HCT116 (cell line): ENCODE measurements at regions not wholly inside any gene's neighbourhood (a gene's known extent, or its start where the extent isn't known, plus 50 kb on each side); places are given as distances from the start of the nearest gene placed in this dataset.

Experiments
- ATAC-seq: fragments of 200-7000 bp; cut with Tn5 transposase; 2 replicates; pipeline ENCODE4 v1.9.1; 2020; ENCODE audit warnings: mild to moderate bottlenecking, moderate library complexity
- BruUV-seq: library from RNA; stranded (reverse); fragments of 400-500 nt; replicated peaks from 2 replicates; lab custom pipeline; 2021; lab: Mats Ljungman, UMichigan
- CTCF ChIA-PET: fragments of 300-600 bp; sonication (Branson Sonifier 250); formaldehyde crosslinking; loops from one replicate; lab custom pipeline; 2021; ENCODE audit warnings: antibody characterized with exemption; lab: Charles Lee
- POLR2A ChIA-PET: fragments of 300-600, 350-600 bp; sonication (Branson Sonifier 250); formaldehyde crosslinking; loops from one replicate; lab custom pipeline; 2021; ENCODE audit warnings: antibody characterized with exemption; lab: Charles Lee
- RAD21 ChIA-PET, 2 experiments: fragments of 300-600 bp; sonication (Branson Sonifier 250); formaldehyde crosslinking; loops; one replicate each; lab custom pipeline; 2023; ENCODE audit warnings: low total read pairs in 2 of 2; ENCODE audit not compliant: uncharacterized antibody in 2 of 2, unreplicated experiment in 2 of 2, low non-redundant PET in 1 of 2; lab: Charles Lee
- DNase-seq: peaks from one replicate; pipeline ENCODE4 v3.0.0-alpha.2; 2010; ENCODE audit warnings: low read depth, low spot score
- H2AFZ ChIP-seq: fragments of 200-600 bp; shearing (Covaris generic), sonication (generic); 2 replicates; pipeline ENCODE4 v1.6.1; 2017; ENCODE audit warnings: low read depth, mixed run types, mixed read lengths, antibody characterized with exemption, low read length; ENCODE audit not compliant: poor library complexity, severe bottlenecking
- H3K27ac ChIP-seq: 2 replicates; pipeline ENCODE4 v1.5.1; 2012; ENCODE audit warnings: low read depth, low read length
- H3K27me3 ChIP-seq: fragments of 200-600 bp; sonication (generic); 2 replicates; pipeline ENCODE4 v1.6.1; 2016; ENCODE audit warnings: mixed run types, low read length, mixed read lengths; ENCODE audit not compliant: insufficient read depth
- H3K36me3 ChIP-seq, 2 experiments: fragments of 200-500 bp in 1 of 2; fragments of 200-600 bp in 1 of 2; sonication (Bioruptor generic) in 1 of 2; sonication (generic) in 1 of 2; 2 replicates each; pipeline versions ENCODE4 v1.5.1 to v1.6.1; 2014 to 2016; ENCODE audit warnings: low read length in 2 of 2, inconsistent platforms in 1 of 2, mixed read lengths in 1 of 2, mixed run types in 1 of 2; ENCODE audit not compliant: insufficient read depth in 2 of 2, control insufficient read depth in 1 of 2
- H3K4me1 ChIP-seq, 2 experiments: fragments of 200-600 bp in 1 of 2; sonication (generic) in 1 of 2; 2 replicates each; pipeline versions ENCODE4 v1.5.1 to v1.6.1; 2012 to 2017; ENCODE audit warnings: low read length in 2 of 2, inconsistent platforms in 1 of 2, mild to moderate bottlenecking in 1 of 2, mixed read lengths in 1 of 2, mixed run types in 1 of 2, moderate library complexity in 1 of 2; ENCODE audit not compliant: insufficient read depth in 2 of 2, control insufficient read depth in 1 of 2
- H3K4me2 ChIP-seq: fragments of 200-600 bp; sonication (generic); 2 replicates; pipeline ENCODE4 v1.6.1; 2017; ENCODE audit warnings: mixed run types, low read length, mixed read lengths
- H3K4me3 ChIP-seq, 2 experiments: fragments of 200-600 bp in 1 of 2; sonication (generic) in 1 of 2; replicated peaks in 1 of 2; 2 replicates each; pipeline ENCODE4 v1.5.1; 2011 to 2016; ENCODE audit warnings: low read length in 2 of 2, control low read depth in 1 of 2, low read depth in 1 of 2, mild to moderate bottlenecking in 1 of 2, mixed read lengths in 1 of 2, mixed run types in 1 of 2
- H3K79me2 ChIP-seq: fragments of 200-600 bp; sonication (generic); 2 replicates; pipeline ENCODE4 v1.6.1; 2017; ENCODE audit warnings: mild to moderate bottlenecking, mixed run types, low read length, moderate library complexity, mixed read lengths; ENCODE audit not compliant: insufficient read depth
- H3K9ac ChIP-seq: fragments of 200-600 bp; sonication (generic); 2 replicates; pipeline ENCODE4 v1.6.1; 2016; ENCODE audit warnings: low read length, mixed read lengths
- H3K9me2 ChIP-seq: fragments of 200-600 bp; sonication (generic), shearing (Covaris generic); 2 replicates; pipeline ENCODE4 v1.6.1; 2017; ENCODE audit warnings: mixed run types, mild to moderate bottlenecking, moderate library complexity; ENCODE audit not compliant: insufficient read depth
- H3K9me3 ChIP-seq, 2 experiments: fragments of 200-500 bp in 1 of 2; fragments of 200-600 bp in 1 of 2; sonication (Bioruptor generic) in 1 of 2; sonication (generic) in 1 of 2; 2 replicates each; pipeline ENCODE4 v1.6.1; 2014 to 2017; ENCODE audit warnings: low read length in 2 of 2, mixed read lengths in 2 of 2, inconsistent platforms in 1 of 2, low read depth in 1 of 2, mild to moderate bottlenecking in 1 of 2, mixed run types in 1 of 2, moderate library complexity in 1 of 2; ENCODE audit not compliant: control insufficient read depth in 1 of 2, insufficient read depth in 1 of 2
- H4K20me1 ChIP-seq: fragments of 200-600 bp; sonication (generic), shearing (Covaris generic); 2 replicates; pipeline ENCODE4 v1.6.1; 2017; ENCODE audit warnings: mixed run types, mild to moderate bottlenecking, moderate library complexity; ENCODE audit not compliant: insufficient read depth
- ATF3 ChIP-seq: IDR thresholded peaks from 2 replicates; pipeline ENCODE4 v1.6.1; 2012
- CBX3 ChIP-seq: IDR thresholded peaks from 2 replicates; pipeline ENCODE4 v1.6.1; 2012; ENCODE audit warnings: low read depth
- CEBPB ChIP-seq: IDR thresholded peaks from 2 replicates; pipeline ENCODE4 v1.6.1; 2012; ENCODE audit warnings: low read depth
- EGR1 ChIP-seq: IDR thresholded peaks from 2 replicates; pipeline ENCODE4 v1.6.1; 2012; ENCODE audit warnings: low read depth
- EZH2phosphoT487 ChIP-seq: fragments of 200-600 bp; IDR thresholded peaks from 2 replicates; pipeline ENCODE4 v1.6.1; 2018; ENCODE audit warnings: antibody characterized with exemption, borderline replicate concordance
- POLR2A ChIP-seq: IDR thresholded peaks from 2 replicates; pipeline ENCODE4 v1.7.0; 2011; ENCODE audit warnings: borderline replicate concordance; ENCODE audit not compliant: insufficient read depth, insufficient read length; ENCODE audit errors: extremely low read depth
- SIN3A ChIP-seq: IDR thresholded peaks from 2 replicates; pipeline ENCODE4 v1.6.1; 2012; ENCODE audit warnings: low read depth
- SP1 ChIP-seq: IDR thresholded peaks from 2 replicates; pipeline ENCODE4 v1.6.1; 2012; ENCODE audit warnings: low read depth
- TCF7L2 ChIP-seq: IDR thresholded peaks from 2 replicates; pipeline ENCODE4 v1.7.0; 2011; ENCODE audit warnings: borderline replicate concordance, inconsistent platforms; ENCODE audit not compliant: insufficient read depth, insufficient read length; ENCODE audit errors: extremely low read depth
- YY1 ChIP-seq: IDR thresholded peaks from 2 replicates; pipeline ENCODE4 v1.6.1; 2011; ENCODE audit warnings: low read length, low read depth, moderate library complexity, mild to moderate bottlenecking; ENCODE audit not compliant: insufficient replicate concordance; ENCODE audit errors: extremely low read depth
- ZBTB33 ChIP-seq: IDR thresholded peaks from 2 replicates; pipeline ENCODE4 v1.6.1; 2011; ENCODE audit warnings: mild to moderate bottlenecking, low read length, moderate library complexity; ENCODE audit not compliant: insufficient replicate concordance; ENCODE audit errors: extremely low read depth
- ZFX ChIP-seq: fragments of 450-650 bp; IDR thresholded peaks from 2 replicates; pipeline ENCODE4 v1.6.1; 2017
- intact Hi-C: fragments of 100-400 bp; cut with micrococcal nuclease; formaldehyde crosslinking; loops from 2 replicates; pipeline ENCODE4 v1.10.0; 2022
- TF ChIP-seq, protein P1 (sequence below): IDR thresholded peaks from 2 replicates; pipeline ENCODE4 v1.6.1; 2012; ENCODE audit warnings: low read depth

- ATAC-seq, result no peak
- RAD21 ChIA-PET, result no interaction called here
Measured at GRCh38 chr14:105837349-105838063, 311.1 kb downstream of the TMEM121 start.

GRCh38 chr14:105838107-105838506, 311.7 kb downstream of the TMEM121 start:
- H3K4me2 ChIP-seq, result no peak overlapping the region
- POLR2A ChIA-PET, result no interaction called here
- no TSS peak for BruUV-seq
- no peaks in the 10 kb centered on the region for H3K9me3 ChIP-seq
- no peaks in the 10 kb centered on the region for H3K79me2 ChIP-seq
- no peak overlapping the region for H3K4me3 ChIP-seq
- no peaks in the 10 kb centered on the region for H3K36me3 ChIP-seq
- peaks cover 25% of the 10 kb centered on the region for H3K27me3 ChIP-seq
- intact Hi-C loops, result no loop called here
- H3K9ac ChIP-seq, result no peak overlapping the region
- no peak overlapping the region for H2AFZ ChIP-seq
- ATAC-seq, result no peak
- H3K27ac ChIP-seq, result no peak overlapping the region
- no peaks in the 10 kb centered on the region for H4K20me1 ChIP-seq
- RAD21 ChIA-PET, result no interaction called here
- DNase-seq, result no peak
- H3K9me2 ChIP-seq, result no peaks in the 10 kb centered on the region
- CTCF ChIA-PET, result no interaction called here
- H3K4me1 ChIP-seq, result no peaks in the 10 kb centered on the region
- TF ChIP-seq SP1, result no peak
- no peak for TF ChIP-seq YY1
- TF ChIP-seq, protein P1, sequence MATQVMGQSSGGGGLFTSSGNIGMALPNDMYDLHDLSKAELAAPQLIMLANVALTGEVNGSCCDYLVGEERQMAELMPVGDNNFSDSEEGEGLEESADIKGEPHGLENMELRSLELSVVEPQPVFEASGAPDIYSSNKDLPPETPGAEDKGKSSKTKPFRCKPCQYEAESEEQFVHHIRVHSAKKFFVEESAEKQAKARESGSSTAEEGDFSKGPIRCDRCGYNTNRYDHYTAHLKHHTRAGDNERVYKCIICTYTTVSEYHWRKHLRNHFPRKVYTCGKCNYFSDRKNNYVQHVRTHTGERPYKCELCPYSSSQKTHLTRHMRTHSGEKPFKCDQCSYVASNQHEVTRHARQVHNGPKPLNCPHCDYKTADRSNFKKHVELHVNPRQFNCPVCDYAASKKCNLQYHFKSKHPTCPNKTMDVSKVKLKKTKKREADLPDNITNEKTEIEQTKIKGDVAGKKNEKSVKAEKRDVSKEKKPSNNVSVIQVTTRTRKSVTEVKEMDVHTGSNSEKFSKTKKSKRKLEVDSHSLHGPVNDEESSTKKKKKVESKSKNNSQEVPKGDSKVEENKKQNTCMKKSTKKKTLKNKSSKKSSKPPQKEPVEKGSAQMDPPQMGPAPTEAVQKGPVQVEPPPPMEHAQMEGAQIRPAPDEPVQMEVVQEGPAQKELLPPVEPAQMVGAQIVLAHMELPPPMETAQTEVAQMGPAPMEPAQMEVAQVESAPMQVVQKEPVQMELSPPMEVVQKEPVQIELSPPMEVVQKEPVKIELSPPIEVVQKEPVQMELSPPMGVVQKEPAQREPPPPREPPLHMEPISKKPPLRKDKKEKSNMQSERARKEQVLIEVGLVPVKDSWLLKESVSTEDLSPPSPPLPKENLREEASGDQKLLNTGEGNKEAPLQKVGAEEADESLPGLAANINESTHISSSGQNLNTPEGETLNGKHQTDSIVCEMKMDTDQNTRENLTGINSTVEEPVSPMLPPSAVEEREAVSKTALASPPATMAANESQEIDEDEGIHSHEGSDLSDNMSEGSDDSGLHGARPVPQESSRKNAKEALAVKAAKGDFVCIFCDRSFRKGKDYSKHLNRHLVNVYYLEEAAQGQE, result no peak
- no peak for TF ChIP-seq ZFX
- TF ChIP-seq EZH2phosphoT487, result no peak
- no peak for TF ChIP-seq ZBTB33
- no peak for TF ChIP-seq EGR1

More at GRCh38 chr14:105837349-105838063, 311.1 kb downstream of the TMEM121 start:
- no peak for DNase-seq
- no peak overlapping the region for H3K4me3 ChIP-seq
- H3K27me3 ChIP-seq, result peaks cover 27% of the 10 kb centered on the region
- ChIA-PET CTCF (no interaction called here), POLR2A (no interaction called here)
- H4K20me1 ChIP-seq, result no peaks in the 10 kb centered on the region
- no peaks in the 10 kb centered on the region for H3K4me1 ChIP-seq
- H2AFZ ChIP-seq, result no peak overlapping the region
- BruUV-seq, result no TSS peak
- no peaks in the 10 kb centered on the region for H3K9me3 ChIP-seq
- TF ChIP-seq POLR2A (no peak), CEBPB (no peak), YY1 (no peak), EGR1 (no peak), TCF7L2 (no peak), SIN3A (no peak), ATF3 (no peak), CBX3 (no peak)
- H3K36me3 ChIP-seq, result no peaks in the 10 kb centered on the region
- H3K9me2 ChIP-seq, result no peaks in the 10 kb centered on the region
- H3K9ac ChIP-seq, result no peak overlapping the region
- H3K27ac ChIP-seq, result no peak overlapping the region
- intact Hi-C loops, result no loop called here
- H3K79me2 ChIP-seq, result no peaks in the 10 kb centered on the region
- no peak overlapping the region for H3K4me2 ChIP-seq
